Activated naive CD8-positive, alpha-beta T cell treated with anti-CD3 and anti-CD28 coated beads, Interleukin-2, amount 10 ng/mL, durations not matched to agents 7 days and 5 days (primary cell): ENCODE measurements at regions not wholly inside any gene's neighbourhood (a gene's known extent, or its start where the extent isn't known, plus 50 kb on each side); places are given as distances from the start of the nearest gene placed in this dataset.

Experiments
- ATAC-seq: fragments of 150-1000 bp; cut with Tn5 transposase; one replicate; pipeline ENCODE4 v1.10.0; 2021; ENCODE audit warnings: low read depth, moderate library complexity
- POLR2A ChIA-PET: fragments of 350-600 bp; sonication (Branson Sonifier 250); formaldehyde crosslinking; loops from one replicate; lab custom pipeline; 2021; ENCODE audit warnings: antibody characterized with exemption; lab: Charles Lee
- DNase-seq: peaks from one replicate; pipeline ENCODE4 v3.0.0; 2021
- H3K27ac Mint-ChIP-seq: one replicate; pipeline ENCODE4 v1.8.0; 2022; ENCODE audit warnings: mild to moderate bottlenecking, mixed read lengths
- H3K27me3 Mint-ChIP-seq: one replicate; pipeline ENCODE4 v1.8.0; 2022; ENCODE audit warnings: mild to moderate bottlenecking, moderate library complexity, mixed read lengths
- H3K36me3 Mint-ChIP-seq: one replicate; pipeline ENCODE4 v1.8.0; 2021; ENCODE audit warnings: mild to moderate bottlenecking, mixed read lengths
- H3K4me1 Mint-ChIP-seq: one replicate; pipeline ENCODE4 v1.8.0; 2021; ENCODE audit warnings: mixed read lengths
- H3K4me3 Mint-ChIP-seq: one replicate; pipeline ENCODE4 v1.8.0; 2022; ENCODE audit warnings: mild to moderate bottlenecking, moderate library complexity, mixed read lengths
- H3K9me3 Mint-ChIP-seq: one replicate; pipeline ENCODE4 v1.8.0; 2021; ENCODE audit warnings: mixed read lengths

- H3K27me3 Mint-ChIP-seq, result no peaks in the 10 kb centered on the region
- H3K9me3 Mint-ChIP-seq, result peaks cover 2% of the 10 kb centered on the region
- POLR2A ChIA-PET, result no interaction called here
- ATAC-seq (no peak), DNase-seq (no peak)
- H3K4me3 Mint-ChIP-seq, result no peak overlapping the region
- H3K27ac Mint-ChIP-seq, result no peak overlapping the region
- no peaks in the 10 kb centered on the region for H3K4me1 Mint-ChIP-seq
- no peaks in the 10 kb centered on the region for H3K36me3 Mint-ChIP-seq
These were observed 1010.6 kb upstream of the C9orf72 start for GRCh38 chr9:28583832-28584231.

- POLR2A ChIA-PET, result no interaction called here
- ATAC-seq, result no peak
- H3K27me3 Mint-ChIP-seq, result no peaks in the 10 kb centered on the region
- H3K27ac Mint-ChIP-seq, result no peak overlapping the region
- H3K4me1 Mint-ChIP-seq, result no peaks in the 10 kb centered on the region
- H3K9me3 Mint-ChIP-seq, result peaks cover 4% of the 10 kb centered on the region
- H3K36me3 Mint-ChIP-seq, result no peaks in the 10 kb centered on the region
- no peak overlapping the region for H3K4me3 Mint-ChIP-seq
- no peak for DNase-seq
These were observed 1011.3 kb upstream of the C9orf72 start for GRCh38 chr9:28584542-28584941.

DNA sequence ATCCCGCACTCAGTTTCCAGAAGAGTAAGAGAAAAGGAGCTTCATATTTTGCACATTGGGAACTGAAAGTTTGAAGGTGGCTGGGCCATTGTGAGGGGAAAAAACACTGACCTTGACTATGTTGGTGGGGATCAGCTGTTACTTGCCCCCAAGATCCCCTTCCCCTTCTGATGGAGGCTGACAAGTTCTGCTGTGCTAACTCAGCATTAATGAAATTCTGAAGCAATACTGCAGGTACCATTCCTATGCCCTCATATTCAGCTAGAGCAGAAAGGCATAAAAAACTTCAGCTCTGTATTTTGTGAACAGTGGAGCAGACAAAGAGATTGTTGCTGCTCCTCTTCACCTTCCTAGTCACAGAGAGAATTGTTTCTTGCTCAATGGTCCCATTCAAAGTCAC is 1013.8 kb upstream of the C9orf72 start:
- peaks cover 4% of the 10 kb centered on the region for H3K9me3 Mint-ChIP-seq
- no peaks in the 10 kb centered on the region for H3K27me3 Mint-ChIP-seq
- ATAC-seq (no peak), DNase-seq (no peak)
- no peaks in the 10 kb centered on the region for H3K36me3 Mint-ChIP-seq
- POLR2A ChIA-PET, result no interaction called here
- H3K4me3 Mint-ChIP-seq, result no peak overlapping the region
- no peak overlapping the region for H3K27ac Mint-ChIP-seq
- H3K4me1 Mint-ChIP-seq, result no peaks in the 10 kb centered on the region

DNA sequence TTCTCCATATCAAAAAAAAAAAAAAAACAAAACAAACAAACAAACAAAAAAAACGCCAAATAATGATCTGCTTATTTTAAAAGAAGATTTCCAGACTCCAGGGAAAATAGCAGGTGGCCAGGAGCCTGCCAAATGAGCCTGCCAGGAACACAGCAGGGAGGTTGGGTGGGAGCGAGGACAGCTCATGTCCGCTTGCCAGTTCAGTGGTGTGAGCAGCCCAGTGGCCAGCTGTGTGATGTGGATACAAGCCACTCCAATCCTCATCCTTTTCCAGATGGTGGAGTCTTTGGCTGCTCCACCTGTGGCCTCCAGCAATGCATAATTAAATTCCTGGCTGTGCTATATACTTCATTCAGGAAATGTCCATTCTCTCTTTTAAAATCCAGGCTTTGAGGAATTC is 1025.1 kb upstream of the C9orf72 start:
- POLR2A ChIA-PET, result no interaction called here
- Mint-ChIP-seq H3K4me3 (no peak overlapping the region), H3K27me3 (no peaks in the 10 kb centered on the region), H3K27ac (no peak overlapping the region), H3K4me1 (no peaks in the 10 kb centered on the region), H3K36me3 (no peaks in the 10 kb centered on the region), H3K9me3 (peaks cover 2% of the 10 kb centered on the region)
- ATAC-seq (no peak), DNase-seq (no peak)

DNA sequence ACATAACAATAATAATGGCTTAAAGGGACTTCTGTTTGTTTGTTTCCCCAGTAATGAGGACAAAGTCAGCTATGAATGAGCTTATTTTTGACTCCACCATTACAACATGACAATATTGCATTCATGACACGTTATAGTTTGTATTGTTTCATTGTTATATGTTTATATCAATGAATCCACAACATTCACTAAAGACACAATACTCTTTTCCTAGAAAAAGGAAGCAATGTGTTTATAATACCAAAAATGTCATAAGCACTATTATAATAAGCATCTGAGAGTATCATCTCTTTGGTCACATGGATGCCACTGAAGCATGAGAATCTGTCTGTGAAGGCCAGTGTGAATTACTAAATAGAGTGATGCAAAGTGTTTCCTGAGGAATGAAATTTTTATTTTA is 1026.9 kb upstream of the C9orf72 start:
- no peak for ATAC-seq
- POLR2A ChIA-PET, result no interaction called here
- Mint-ChIP-seq H3K4me1 (no peaks in the 10 kb centered on the region), H3K4me3 (no peak overlapping the region), H3K27me3 (no peaks in the 10 kb centered on the region), H3K27ac (no peak overlapping the region), H3K36me3 (no peaks in the 10 kb centered on the region), H3K9me3 (peaks cover 2% of the 10 kb centered on the region)
- no peak for DNase-seq

DNA sequence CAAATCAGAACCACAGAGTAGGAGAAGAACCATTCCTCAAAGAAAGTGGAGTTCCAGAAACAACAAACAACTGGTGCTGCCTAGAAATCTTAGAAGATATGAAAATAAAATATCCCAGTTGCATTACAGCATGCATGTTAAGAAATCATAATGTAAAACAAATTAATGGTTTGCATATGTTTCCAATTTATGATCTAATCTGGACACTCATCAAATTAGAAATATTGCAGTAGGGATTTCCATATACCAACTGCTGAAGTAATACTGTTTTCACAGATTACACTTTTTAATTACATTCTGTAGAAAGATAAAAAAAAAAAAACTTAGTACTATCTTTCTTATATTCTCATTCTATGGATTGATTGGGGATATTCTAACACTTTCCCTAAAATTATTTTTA is 1034.6 kb upstream of the C9orf72 start:
- ATAC-seq (no peak), DNase-seq (no peak)
- no peaks in the 10 kb centered on the region for H3K27me3 Mint-ChIP-seq
- H3K9me3 Mint-ChIP-seq, result no peaks in the 10 kb centered on the region
- no peaks in the 10 kb centered on the region for H3K4me1 Mint-ChIP-seq
- no peaks in the 10 kb centered on the region for H3K36me3 Mint-ChIP-seq
- POLR2A ChIA-PET, result no interaction called here
- no peak overlapping the region for H3K27ac Mint-ChIP-seq
- no peak overlapping the region for H3K4me3 Mint-ChIP-seq

- POLR2A ChIA-PET, result no interaction called here
- Mint-ChIP-seq H3K4me3 (no peak overlapping the region), H3K4me1 (no peaks in the 10 kb centered on the region), H3K27ac (no peak overlapping the region), H3K36me3 (no peaks in the 10 kb centered on the region), H3K27me3 (no peaks in the 10 kb centered on the region), H3K9me3 (no peaks in the 10 kb centered on the region)
- DNase-seq (no peak), ATAC-seq (no peak)
These were observed 1037.1 kb upstream of the C9orf72 start for GRCh38 chr9:28610339-28610738.

GRCh38 chr9:28616310-28616709 is 1043.0 kb upstream of the C9orf72 start:
- Mint-ChIP-seq H3K27ac (no peak overlapping the region), H3K4me3 (no peak overlapping the region), H3K36me3 (no peaks in the 10 kb centered on the region), H3K4me1 (no peaks in the 10 kb centered on the region), H3K9me3 (peaks cover 2% of the 10 kb centered on the region), H3K27me3 (no peaks in the 10 kb centered on the region)
- POLR2A ChIA-PET, result no interaction called here
- ATAC-seq, result no peak
- DNase-seq, result no peak

DNA sequence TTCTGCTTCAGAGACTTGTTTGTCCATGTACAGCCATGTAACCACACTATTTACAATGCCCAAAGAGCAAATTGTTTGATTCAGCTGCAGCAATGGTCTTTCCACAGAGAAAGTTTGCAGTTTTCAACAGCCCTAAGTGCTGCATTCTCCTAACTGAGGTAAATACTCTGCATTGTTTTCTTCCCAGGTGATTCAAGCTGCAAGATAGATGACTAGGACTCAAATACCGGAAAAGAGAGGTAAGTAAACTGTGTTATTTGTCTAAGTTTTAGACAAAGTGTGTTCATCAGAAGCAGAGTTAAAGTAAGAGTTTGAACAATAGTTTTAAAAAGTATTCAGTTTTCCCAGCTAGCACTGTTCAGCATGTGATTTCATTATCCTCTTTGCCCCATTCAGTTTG is 1046.7 kb upstream of the C9orf72 start:
- ATAC-seq, result no peak
- POLR2A ChIA-PET, result no interaction called here
- Mint-ChIP-seq H3K4me1 (no peaks in the 10 kb centered on the region), H3K9me3 (peaks cover 3% of the 10 kb centered on the region), H3K27ac (no peak overlapping the region), H3K27me3 (no peaks in the 10 kb centered on the region), H3K36me3 (no peaks in the 10 kb centered on the region), H3K4me3 (no peak overlapping the region)
- DNase-seq, result no peak

- no peaks in the 10 kb centered on the region for H3K4me1 Mint-ChIP-seq
- POLR2A ChIA-PET, result no interaction called here
- H3K9me3 Mint-ChIP-seq, result peaks cover 3% of the 10 kb centered on the region
- H3K27me3 Mint-ChIP-seq, result no peaks in the 10 kb centered on the region
- ATAC-seq (no peak), DNase-seq (no peak)
- no peaks in the 10 kb centered on the region for H3K36me3 Mint-ChIP-seq
- no peak overlapping the region for H3K27ac Mint-ChIP-seq
- H3K4me3 Mint-ChIP-seq, result no peak overlapping the region
These were observed 1047.4 kb upstream of the C9orf72 start for GRCh38 chr9:28620661-28621060.

- no peaks in the 10 kb centered on the region for H3K36me3 Mint-ChIP-seq
- POLR2A ChIA-PET, result no interaction called here
These were observed 1051.5 kb upstream of the C9orf72 start for GRCh38 chr9:28624771-28625170.

GRCh38 chr9:28628031-28628430 is 1054.8 kb upstream of the C9orf72 start:
- H3K27ac Mint-ChIP-seq, result no peak overlapping the region
- H3K9me3 Mint-ChIP-seq, result peaks cover 1% of the 10 kb centered on the region
- DNase-seq, result no peak
- no peaks in the 10 kb centered on the region for H3K36me3 Mint-ChIP-seq
- H3K4me1 Mint-ChIP-seq, result no peaks in the 10 kb centered on the region
- no peak overlapping the region for H3K4me3 Mint-ChIP-seq
- no peak for ATAC-seq
- H3K27me3 Mint-ChIP-seq, result no peaks in the 10 kb centered on the region
- POLR2A ChIA-PET, result no interaction called here

More at GRCh38 chr9:28624771-28625170, 1051.5 kb upstream of the C9orf72 start:
- Mint-ChIP-seq H3K4me3 (no peak overlapping the region), H3K4me1 (no peaks in the 10 kb centered on the region), H3K27ac (no peak overlapping the region), H3K27me3 (no peaks in the 10 kb centered on the region), H3K9me3 (peaks cover 3% of the 10 kb centered on the region)
- no peak for DNase-seq
- no peak for ATAC-seq

- Mint-ChIP-seq H3K27ac (no peak overlapping the region), H3K36me3 (no peaks in the 10 kb centered on the region), H3K4me1 (no peaks in the 10 kb centered on the region), H3K9me3 (no peaks in the 10 kb centered on the region), H3K27me3 (no peaks in the 10 kb centered on the region), H3K4me3 (no peak overlapping the region)
- POLR2A ChIA-PET, result no interaction called here
- no peak for ATAC-seq
- no peak for DNase-seq
These were observed 1075.4 kb upstream of the C9orf72 start for GRCh38 chr9:28648723-28649122.

DNA sequence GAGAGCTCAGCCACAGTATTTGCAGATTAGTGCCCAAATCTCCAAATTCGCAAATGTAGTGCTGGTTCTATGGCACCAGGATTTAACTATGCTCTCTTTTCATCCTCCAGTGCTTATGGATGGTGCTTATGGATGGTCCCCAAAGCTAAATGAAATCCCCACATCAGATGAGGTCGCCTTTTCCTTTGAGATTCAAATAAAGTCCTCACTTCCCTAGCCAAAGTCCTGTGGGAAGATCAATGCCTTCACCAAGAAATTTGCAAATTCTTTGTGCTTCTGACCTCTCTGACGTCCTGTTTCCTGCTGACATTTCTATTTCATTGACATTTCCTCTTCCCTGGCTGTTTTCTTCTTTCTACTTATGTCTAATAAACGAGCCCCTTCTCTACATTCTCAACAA is 1077.0 kb upstream of the C9orf72 start:
- H3K27ac Mint-ChIP-seq, result no peak overlapping the region
- H3K4me3 Mint-ChIP-seq, result no peak overlapping the region
- ATAC-seq (no peak), DNase-seq (no peak)
- POLR2A ChIA-PET, result no interaction called here
- no peaks in the 10 kb centered on the region for H3K27me3 Mint-ChIP-seq
- no peaks in the 10 kb centered on the region for H3K36me3 Mint-ChIP-seq
- H3K9me3 Mint-ChIP-seq, result no peaks in the 10 kb centered on the region
- H3K4me1 Mint-ChIP-seq, result no peaks in the 10 kb centered on the region

DNA sequence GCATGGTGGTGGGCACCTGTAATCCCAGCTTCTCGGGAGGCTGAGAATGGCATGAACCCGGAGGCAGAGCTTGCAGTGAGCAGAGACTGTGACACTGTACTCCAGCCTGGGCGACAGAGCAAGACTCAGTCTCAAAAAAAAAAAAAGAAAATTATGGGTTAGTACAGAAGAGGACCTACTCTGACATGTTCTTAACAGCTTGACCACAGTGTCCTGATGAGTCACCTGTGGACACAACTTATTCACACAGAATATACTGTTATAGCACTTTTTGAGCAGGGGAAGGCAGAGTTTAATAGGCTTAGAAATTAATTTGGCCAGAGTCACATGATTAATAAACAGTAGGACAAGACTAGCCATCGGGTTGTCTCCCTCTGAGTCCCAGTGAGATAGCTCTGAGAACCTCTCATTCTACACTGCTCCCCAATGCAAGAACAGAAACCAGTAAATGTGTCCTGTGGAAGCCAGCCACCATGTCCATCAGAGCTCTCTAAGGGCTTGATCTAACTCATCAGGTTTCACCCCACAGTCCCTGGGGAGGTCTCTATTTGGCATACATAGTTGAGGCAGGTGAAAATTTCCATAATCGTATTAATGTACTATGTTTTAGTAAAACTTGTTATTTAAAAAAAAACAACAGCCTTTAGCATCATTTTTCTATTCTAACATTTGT is 1077.9 kb upstream of the C9orf72 start:
- POLR2A ChIA-PET, result no interaction called here
- Mint-ChIP-seq H3K27me3 (no peaks in the 10 kb centered on the region), H3K36me3 (no peaks in the 10 kb centered on the region), H3K9me3 (no peaks in the 10 kb centered on the region), H3K4me1 (no peaks in the 10 kb centered on the region), H3K27ac (no peak overlapping the region), H3K4me3 (no peak overlapping the region)
- ATAC-seq, result no peak
- DNase-seq, result no peak
